Keratinocyte (primary cell): ENCODE measurements at regions not wholly inside any gene's neighbourhood (a gene's known extent, or its start where the extent isn't known, plus 50 kb on each side); places are given as distances from the start of the nearest gene placed in this dataset.

Source experiments
- DNase-seq: peaks from one replicate; pipeline ENCODE4 v3.0.0-alpha.2; 2011; ENCODE audit warnings: low read depth, missing footprints, low spot score
- FAIRE-seq: peaks from 2 replicates; lab custom pipeline; 2011; peaks lifted over from hg19 to GRCh38; lab: Jason Lieb, UNC
- H2AFZ ChIP-seq: 2 replicates; pipeline ENCODE4 v1.6.0; 2012; ENCODE audit warnings: low read length, control low read depth, inconsistent platforms; ENCODE audit not compliant: control insufficient read depth
- H3K27ac ChIP-seq: 2 replicates; pipeline ENCODE4 v1.5.1; 2011; ENCODE audit warnings: low read length; ENCODE audit not compliant: control insufficient read depth, insufficient read depth
- H3K27me3 ChIP-seq: 3 replicates; pipeline ENCODE4 v1.6.0; 2011; ENCODE audit warnings: low read length; ENCODE audit not compliant: control insufficient read depth, insufficient read depth; ENCODE audit errors: extremely low read depth
- H3K36me3 ChIP-seq, 2 experiments: 2 replicates in 1 of 2; 3 replicates in 1 of 2; pipeline ENCODE4 v1.5.1; 2011; ENCODE audit warnings: low read length in 2 of 2, mild to moderate bottlenecking in 1 of 2; ENCODE audit not compliant: control insufficient read depth in 2 of 2, insufficient read depth in 2 of 2; ENCODE audit errors: extremely low read depth in 1 of 2
- H3K4me1 ChIP-seq: 3 replicates; pipeline ENCODE4 v1.5.1; 2011; ENCODE audit warnings: low read length; ENCODE audit not compliant: control insufficient read depth, insufficient read depth; ENCODE audit errors: extremely low read depth
- H3K4me2 ChIP-seq: 3 replicates; pipeline ENCODE4 v1.6.0; 2011; ENCODE audit warnings: low read depth, low read length; ENCODE audit not compliant: control insufficient read depth, insufficient read depth; ENCODE audit errors: extremely low read depth
- H3K4me3 ChIP-seq, 3 experiments: fragments of 200-600 bp in 1 of 3; sonication (generic) in 1 of 3; 2 replicates in 2 of 3; 3 replicates in 1 of 3; pipeline ENCODE4 v1.5.1; 2011 to 2016; ENCODE audit warnings: low read length in 3 of 3, mild to moderate bottlenecking in 3 of 3, control low read depth in 2 of 3, inconsistent platforms in 1 of 3, low read depth in 1 of 3, mixed read lengths in 1 of 3, mixed run types in 1 of 3, moderate library complexity in 1 of 3; ENCODE audit not compliant: control insufficient read depth in 2 of 3, insufficient read depth in 2 of 3; ENCODE audit errors: extremely low read depth in 1 of 3
- H3K79me2 ChIP-seq: 2 replicates; pipeline ENCODE4 v1.6.0; 2012; ENCODE audit warnings: low read length; ENCODE audit not compliant: control insufficient read depth, insufficient read depth
- H3K9ac ChIP-seq: 3 replicates; pipeline ENCODE4 v1.6.0; 2011; ENCODE audit warnings: low read length; ENCODE audit not compliant: control insufficient read depth, insufficient read depth; ENCODE audit errors: extremely low read depth
- H3K9me1 ChIP-seq: 3 replicates; pipeline ENCODE4 v1.6.0; 2011; ENCODE audit warnings: low read length; ENCODE audit not compliant: control insufficient read depth, insufficient read depth; ENCODE audit errors: extremely low read depth
- H3K9me3 ChIP-seq: 2 replicates; pipeline ENCODE4 v1.5.1; 2012; ENCODE audit warnings: low read depth, low read length; ENCODE audit not compliant: control insufficient read depth
- H4K20me1 ChIP-seq: 3 replicates; pipeline ENCODE4 v1.6.0; 2011; ENCODE audit warnings: low read length; ENCODE audit not compliant: control insufficient read depth, insufficient read depth; ENCODE audit errors: extremely low read depth
- CTCF ChIP-seq, 3 experiments: IDR thresholded peaks in 1 of 3; conservative IDR thresholded peaks in 1 of 3; optimal IDR thresholded peaks in 1 of 3; 2 replicates in 2 of 3; 3 replicates in 1 of 3; pipeline versions ENCODE3 to v1.5.1; 2011; ENCODE audit warnings: low read length in 3 of 3, mild to moderate bottlenecking in 3 of 3, moderate library complexity in 2 of 3, control low read depth in 1 of 3, inconsistent platforms in 1 of 3; ENCODE audit not compliant: insufficient read depth in 2 of 3; ENCODE audit errors: extremely low read depth in 1 of 3
- EZH2 ChIP-seq: IDR thresholded peaks from one replicate; pipeline ENCODE4 v1.6.1; 2012; ENCODE audit warnings: inconsistent platforms, mild to moderate bottlenecking, low read length, moderate library complexity
- dilution Hi-C: fragments of 300-500 bp; cut with MboI; formaldehyde crosslinking; loops from one replicate; pipeline ENCODE4 v1.7.0; 2020; ENCODE audit warnings: low sequenced_read_pairs; ENCODE audit not compliant: extremely low pct_ligation_motif_present

- peaks cover 11% of the 10 kb centered on the region for H3K27me3 ChIP-seq
- no peak for FAIRE-seq
- no peaks in the 10 kb centered on the region for H3K36me3 ChIP-seq
- H3K9me1 ChIP-seq = no peaks in the 10 kb centered on the region
- DNase-seq = no peak
- TF ChIP-seq EZH2 = no peak
- no peak for TF ChIP-seq CTCF (optimal IDR thresholded peaks at IDR 0.05 in 1 of 3, IDR thresholded peaks at IDR 0.05 in 1 of 3, conservative IDR thresholded peaks at IDR 0.05 in 1 of 3; ENCODE audit: extremely low read depth in 1 of 3, insufficient read depth in 2 of 3, low read length in 3 of 3)
- dilution Hi-C loops = no loop called here
- H3K4me1 ChIP-seq = no peaks in the 10 kb centered on the region
- H4K20me1 ChIP-seq = no peaks in the 10 kb centered on the region
- no peak overlapping the region for H3K9ac ChIP-seq
- no peak overlapping the region for H3K27ac ChIP-seq
- no peaks in the 10 kb centered on the region for H3K79me2 ChIP-seq
- H3K9me3 ChIP-seq = no peaks in the 10 kb centered on the region
- no peak overlapping the region for H3K4me3 ChIP-seq
- H3K4me2 ChIP-seq = no peak overlapping the region
- H2AFZ ChIP-seq = no peak overlapping the region
Measured at GRCh38 chr7:26467104-26467503, 175.4 kb downstream of the SNX10 start.

GRCh38 chr7:26467541-26467940 is 175.9 kb downstream of the SNX10 start:
- Histone ChIP-seq H3K79me2 (no peaks in the 10 kb centered on the region), H3K9ac (no peak overlapping the region), H4K20me1 (no peaks in the 10 kb centered on the region), H3K9me1 (no peaks in the 10 kb centered on the region), H3K4me3 (no peak overlapping the region), H3K36me3 (no peaks in the 10 kb centered on the region), H2AFZ (no peak overlapping the region), H3K9me3 (no peaks in the 10 kb centered on the region), H3K4me1 (no peaks in the 10 kb centered on the region), H3K27ac (no peak overlapping the region), H3K4me2 (no peak overlapping the region), H3K27me3 (peaks cover 11% of the 10 kb centered on the region)
- dilution Hi-C loops = no loop called here
- FAIRE-seq = no peak
- no peak for DNase-seq
- TF ChIP-seq CTCF (optimal IDR thresholded peaks at IDR 0.05 in 1 of 3, IDR thresholded peaks at IDR 0.05 in 1 of 3, conservative IDR thresholded peaks at IDR 0.05 in 1 of 3; ENCODE audit: extremely low read depth in 1 of 3, insufficient read depth in 2 of 3, low read length in 3 of 3) = no peak
- no peak for TF ChIP-seq EZH2
